Hindlimb muscle (tissue), 1 donor: ENCODE measurements at regions not wholly inside any gene's neighbourhood (a gene's known extent, or its start where the extent isn't known, plus 50 kb on each side); places are given as distances from the start of the nearest gene placed in this dataset.

ENCODE experiments used
- DNase-seq: peaks from one replicate; pipeline ENCODE4 v3.0.0-alpha.2; 2013

GRCh38 chr4:123892368-123892976 lies 495.9 kb downstream of the SPRY1 start:
- DNase-seq = no peak

DNA sequence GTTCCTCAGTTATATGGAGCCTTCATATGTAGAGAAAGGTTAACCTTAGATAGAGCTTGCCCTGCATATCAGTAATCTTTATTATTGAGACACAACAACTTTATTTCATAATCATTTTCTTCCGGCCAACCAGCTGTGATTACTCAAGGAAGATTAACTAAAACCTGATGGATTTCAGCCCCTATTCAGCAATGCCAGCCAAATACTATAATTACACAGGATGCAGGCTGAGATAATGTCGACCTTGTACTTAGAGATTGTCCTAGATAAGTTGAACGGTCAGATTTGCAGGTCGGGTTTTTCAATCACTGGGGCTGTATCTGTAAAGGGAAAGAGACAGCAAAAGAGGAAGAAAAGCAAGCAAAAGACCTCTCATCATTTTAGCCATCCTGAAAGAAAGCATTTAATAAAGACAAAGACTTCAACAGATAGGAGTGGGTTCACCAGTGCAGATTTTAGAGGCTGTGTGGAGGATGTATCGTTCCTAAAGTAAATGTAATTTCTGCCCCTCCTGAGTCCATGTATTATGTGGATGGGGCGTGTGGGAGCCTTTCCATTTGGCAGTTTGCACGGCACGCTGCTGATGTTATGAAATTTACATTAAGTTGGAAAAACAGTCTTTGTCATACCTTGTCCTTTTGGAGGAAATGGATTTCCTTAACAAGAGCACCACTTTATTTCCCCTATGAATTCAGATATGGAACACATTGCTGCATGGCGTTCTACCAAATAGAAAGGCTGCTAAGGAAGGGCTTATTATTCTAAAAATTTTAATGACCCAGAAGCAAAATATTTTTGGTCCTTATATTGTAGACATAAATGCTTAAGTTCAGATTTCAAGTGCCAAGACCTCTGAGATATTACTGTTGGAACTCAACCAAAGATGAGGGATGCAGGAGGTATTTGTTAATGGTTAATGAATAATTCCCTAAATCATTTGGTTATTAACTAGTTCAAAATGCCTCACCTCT lies 496.7 kb downstream of the SPRY1 start:
- peak; percentile 77 for DNase-seq

GRCh38 chr4:123896446-123897071 lies 500.0 kb downstream of the SPRY1 start:
- no peak for DNase-seq

DNA sequence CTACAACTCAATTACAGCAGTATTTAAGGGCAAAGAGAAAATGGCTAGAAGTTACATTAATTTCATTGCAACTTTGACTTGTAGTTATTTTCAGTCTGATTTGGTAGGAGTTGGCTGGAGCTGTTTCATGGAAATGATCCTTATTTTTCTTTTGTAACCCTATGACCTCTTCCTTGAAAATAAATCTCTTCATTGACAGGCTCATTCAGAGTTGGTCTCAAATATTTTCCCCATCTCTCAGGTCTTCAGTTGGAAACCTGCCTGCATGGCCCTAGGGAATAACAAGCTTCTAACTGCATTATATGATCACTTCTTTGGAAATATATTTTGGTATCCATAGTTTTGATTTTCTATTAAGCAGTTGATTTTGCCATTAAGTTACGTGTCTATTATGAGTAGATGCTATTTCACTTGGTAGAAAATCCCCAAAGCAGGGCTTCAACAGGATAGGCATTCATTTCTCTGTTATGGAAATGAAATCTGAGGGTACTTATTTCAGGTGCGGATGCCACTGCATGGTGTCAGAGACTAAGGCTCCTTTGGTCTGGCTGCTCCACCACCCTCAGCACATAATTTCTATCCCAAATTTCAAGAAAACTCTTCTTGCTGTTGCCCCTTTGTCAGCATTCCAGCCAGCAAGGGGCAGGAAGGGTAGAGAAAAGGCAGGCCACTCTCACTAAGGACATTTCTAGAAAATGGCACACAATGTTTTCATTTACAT lies 502.5 kb downstream of the SPRY1 start:
- DNase-seq = no peak

DNA sequence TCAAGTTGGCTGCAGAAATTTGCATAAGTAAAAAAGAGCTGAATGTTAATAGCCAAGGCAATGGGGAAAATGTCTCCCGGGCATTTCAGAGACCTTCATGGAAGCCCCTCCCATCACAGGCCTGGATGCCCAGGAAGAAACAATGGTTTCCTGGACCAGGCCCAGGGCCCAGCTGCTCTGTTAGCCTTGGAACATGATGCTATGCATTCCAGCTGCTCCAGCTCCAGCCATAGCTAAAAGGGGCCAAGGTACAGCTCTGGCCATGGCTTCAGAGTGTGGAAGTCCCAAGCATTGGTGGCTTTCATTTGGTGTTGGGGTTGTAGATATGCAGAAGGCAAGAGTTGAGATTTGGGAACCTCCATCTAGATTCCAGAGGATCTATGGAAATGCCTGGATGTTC lies 508.3 kb downstream of the SPRY1 start:
- no peak for DNase-seq

GRCh38 chr4:123913598-123913997 lies 517.0 kb downstream of the SPRY1 start:
- peak; percentile 39 for DNase-seq

DNA sequence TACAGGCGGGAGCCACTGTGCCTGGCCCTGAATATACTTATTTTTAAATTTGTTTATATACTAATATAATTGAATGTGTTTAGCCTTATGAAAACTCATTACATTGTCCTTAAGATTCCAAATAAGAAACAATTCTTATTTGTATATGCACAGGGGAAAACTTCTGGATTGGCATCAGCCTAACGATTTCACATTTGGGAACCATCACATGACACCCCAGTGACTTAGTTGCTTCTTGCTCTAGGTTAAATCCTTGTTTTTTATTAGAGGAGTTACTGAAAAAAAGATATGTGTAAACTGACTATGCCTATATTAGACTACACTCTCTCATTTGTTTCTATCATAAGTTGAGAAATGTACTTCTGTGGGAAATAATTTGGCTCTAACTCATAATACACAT lies 520.2 kb downstream of the SPRY1 start:
- no peak for DNase-seq

GRCh38 chr4:123919576-123920098 lies 523.0 kb downstream of the SPRY1 start:
- DNase-seq = no peak

GRCh38 chr4:123921339-123921738 lies 524.7 kb downstream of the SPRY1 start:
- no peak for DNase-seq

DNA sequence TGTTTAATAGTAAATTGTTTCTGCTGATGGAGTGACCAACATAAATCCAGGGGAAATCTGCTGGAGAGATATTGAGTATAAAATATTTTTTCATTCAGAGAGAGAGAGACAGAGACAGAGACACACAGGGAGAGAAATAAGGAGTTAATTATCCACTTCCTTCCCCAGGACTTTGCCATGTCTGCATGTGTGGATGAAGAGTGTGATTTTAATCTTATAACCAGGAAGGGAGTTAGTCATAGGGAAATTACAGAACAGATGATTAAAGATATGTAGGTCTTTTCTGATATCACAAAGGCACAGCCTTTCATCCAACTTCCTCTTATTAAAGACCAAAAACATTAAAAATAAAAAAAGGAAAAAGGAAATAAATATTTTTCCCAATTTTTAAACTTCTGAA lies 526.3 kb downstream of the SPRY1 start:
- DNase-seq = no peak

- no peak for DNase-seq
Observed at GRCh38 chr4:123924536-123924935, 527.9 kb downstream of the SPRY1 start.

- DNase-seq = no peak
Observed at GRCh38 chr4:123929565-123929964, 533.0 kb downstream of the SPRY1 start.

- DNase-seq = no peak
Observed at GRCh38 chr4:123930996-123931395, 534.4 kb downstream of the SPRY1 start.

GRCh38 chr4:123934096-123934495 lies 537.5 kb downstream of the SPRY1 start:
- DNase-seq = no peak

GRCh38 chr4:123936621-123937043 lies 540.0 kb downstream of the SPRY1 start:
- DNase-seq = no peak

GRCh38 chr4:123937581-123937980 lies 541.0 kb downstream of the SPRY1 start:
- DNase-seq = peak; percentile 63

DNA sequence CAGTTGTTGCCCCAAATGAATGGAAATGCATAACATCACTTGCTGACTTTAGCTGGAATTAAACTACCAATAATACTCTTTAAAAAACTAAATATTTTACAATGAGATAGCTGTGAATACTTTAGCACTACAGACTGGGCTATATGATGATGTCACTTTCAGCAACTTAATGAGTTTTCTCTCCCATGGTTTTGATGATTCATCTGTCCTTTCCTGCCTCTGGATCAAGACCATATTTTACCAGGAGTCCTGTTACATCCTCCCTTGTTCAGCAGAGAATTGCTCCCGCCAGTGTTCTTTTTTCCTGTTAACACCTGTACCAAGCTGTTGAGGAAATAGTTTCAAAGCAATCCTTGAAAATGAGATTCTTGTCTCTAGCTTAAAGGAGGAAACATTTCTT lies 543.0 kb downstream of the SPRY1 start:
- DNase-seq = no peak

GRCh38 chr4:123940604-123941003 lies 544.0 kb downstream of the SPRY1 start:
- DNase-seq = no peak

DNA sequence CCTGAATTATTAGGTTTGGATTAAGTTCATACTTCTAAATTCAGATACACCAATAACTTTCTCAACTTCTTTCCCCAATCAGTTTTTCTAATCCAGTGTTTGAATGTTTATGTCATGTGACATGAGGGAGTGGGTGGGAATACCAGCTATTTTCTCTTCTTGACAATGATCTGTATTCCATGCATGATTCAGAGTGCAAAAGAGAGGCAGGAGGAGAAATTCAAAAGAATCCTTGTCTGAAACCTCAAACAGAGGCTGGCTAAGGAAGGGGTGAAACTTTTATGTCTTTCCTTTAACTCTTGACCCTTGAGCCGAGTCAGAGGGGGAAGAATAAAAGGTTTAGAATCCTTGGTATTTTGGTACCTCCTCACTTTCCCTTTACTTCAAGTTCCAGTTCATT lies 544.7 kb downstream of the SPRY1 start:
- DNase-seq = no peak

- DNase-seq = no peak
Observed at GRCh38 chr4:123943976-123944375, 547.4 kb downstream of the SPRY1 start.

DNA sequence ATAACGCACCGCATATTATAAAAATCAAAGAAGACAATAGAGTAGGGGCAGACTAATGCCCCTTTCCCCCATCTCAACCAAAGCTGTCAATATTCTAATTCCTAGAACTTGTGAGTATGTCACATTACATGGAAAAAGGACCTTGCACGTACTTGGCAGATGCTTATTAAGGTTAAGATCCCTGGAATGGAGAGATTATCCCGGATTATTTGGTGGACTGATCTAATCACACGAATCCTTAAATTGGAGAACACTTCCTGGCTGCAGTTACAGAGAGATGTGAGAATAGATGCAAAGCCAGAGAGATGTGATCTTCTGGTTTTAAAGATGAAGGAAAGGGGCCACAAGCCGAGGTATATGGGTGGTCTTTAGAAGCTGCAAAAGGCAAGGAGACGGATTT lies 548.7 kb downstream of the SPRY1 start:
- DNase-seq = no peak

DNA sequence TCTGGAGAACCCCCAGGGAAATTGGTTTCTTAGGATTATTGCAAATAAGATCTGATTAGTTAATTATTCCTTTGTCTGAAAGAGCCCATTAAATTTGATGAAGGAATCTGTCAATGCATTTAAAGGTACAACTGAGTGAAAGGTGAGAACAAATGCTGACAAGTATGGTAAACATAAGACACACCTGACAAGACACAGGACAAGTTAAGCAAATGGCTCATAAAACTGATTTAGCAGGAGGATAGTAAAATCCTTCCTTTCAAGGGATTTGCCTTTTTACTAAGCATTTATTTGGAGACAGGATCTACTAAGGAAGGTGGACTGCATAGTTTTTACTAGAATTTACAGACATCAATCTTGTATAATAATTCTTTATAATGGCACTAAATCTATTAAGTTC lies 553.9 kb downstream of the SPRY1 start:
- no peak for DNase-seq
